Upper lobe of left lung (tissue), 6 donors: ENCODE measurements at regions not wholly inside any gene's neighbourhood (a gene's known extent, or its start where the extent isn't known, plus 50 kb on each side); places are given as distances from the start of the nearest gene placed in this dataset.
A peak's percentile ranks its signal among the peaks of the same experiment; 100 is the strongest.

Experiments
- ATAC-seq, 2 donors: fragments of 200-7000 bp; cut with Tn5 transposase; one replicate each; pipeline ENCODE4 v1.9.1; 2022; ENCODE audit warnings: mild to moderate bottlenecking in 2 of 2, moderate library complexity in 2 of 2; ENCODE audit not compliant: low FRiP score in 2 of 2
- DNase-seq, 2 donors: peaks; one replicate each; pipeline ENCODE4 v3.0.0-alpha.2; 2019 to 2020
- H3K27ac ChIP-seq, 4 donors: fragments of 200-600 bp; sonication (generic); one replicate each; pipeline ENCODE4 v1.5.1; 2016 to 2019
- H3K27me3 ChIP-seq, 4 donors: fragments of 200-600 bp; sonication (generic); one replicate each; pipeline ENCODE4 v1.5.1; 2017 to 2019
- H3K36me3 ChIP-seq, 4 donors: fragments of 200-600 bp; sonication (generic); one replicate each; pipeline ENCODE4 v1.5.1; 2016 to 2019
- H3K4me1 ChIP-seq, 4 donors: fragments of 200-600 bp; sonication (generic); one replicate each; pipeline ENCODE4 v1.5.1; 2018 to 2019
- H3K4me3 ChIP-seq, 4 donors: fragments of 200-600 bp; sonication (generic); one replicate each; pipeline ENCODE4 v1.5.1; 2017 to 2019; ENCODE audit warnings: mild to moderate bottlenecking in 2 of 4, moderate library complexity in 1 of 4
- H3K9me3 ChIP-seq, 4 donors: fragments of 200-600 bp; sonication (generic); one replicate each; pipeline ENCODE4 v1.5.1; 2018 to 2019
- EP300 ChIP-seq, 4 donors: sonication (generic); formaldehyde crosslinking; IDR thresholded peaks; one replicate each; pipeline ENCODE4 v1.5.1; 2017; ENCODE audit warnings: antibody characterized with exemption in 4 of 4, control low read depth in 2 of 4
- POLR2A ChIP-seq, 4 donors: fragments of 450-650 bp; IDR thresholded peaks; one replicate each; pipeline ENCODE4 v1.5.1; 2016 to 2017; ENCODE audit warnings: antibody characterized with exemption in 4 of 4, mild to moderate bottlenecking in 2 of 4
- POLR2AphosphoS5 ChIP-seq, 2 donors: sonication (generic); formaldehyde crosslinking; IDR thresholded peaks; one replicate each; pipeline ENCODE4 v1.5.1; 2017; ENCODE audit warnings: antibody characterized with exemption in 2 of 2
- WGBS, 2 donors: methylation state at CpG; one replicate each; pipeline ENCODE4 v1.1.5; 2017 to 2018; 5-methylcytosine and 5-hydroxymethylcytosine counted together
- TF ChIP-seq, protein P1 (sequence below), 6 experiments: fragments of 450-650 bp in 4 of 6; fragments of 200-600 bp in 2 of 6; sonication (generic) in 2 of 6; IDR thresholded peaks; one replicate each; pipeline ENCODE4 v1.5.1; 2016 to 2019; ENCODE audit warnings: antibody characterized with exemption in 6 of 6
- donor health status: DM: no; HTN: no; CAD: no; lungs with moderate emphysema.
- donor health status: DM: no; HTN: yes; CAD: no; lungs with severe emphysema.

- DNase-seq (no peak), ATAC-seq (no peak)
- no peak overlapping the region for H3K27ac ChIP-seq
- no peaks in the 10 kb centered on the region for H3K27me3 ChIP-seq
- TF ChIP-seq EP300 (IDR thresholded peaks at IDR 0.05) (no peak), POLR2AphosphoS5 (IDR thresholded peaks at IDR 0.05) (no peak), POLR2A (IDR thresholded peaks at IDR 0.05) (no peak)
- TF ChIP-seq, protein P1, sequence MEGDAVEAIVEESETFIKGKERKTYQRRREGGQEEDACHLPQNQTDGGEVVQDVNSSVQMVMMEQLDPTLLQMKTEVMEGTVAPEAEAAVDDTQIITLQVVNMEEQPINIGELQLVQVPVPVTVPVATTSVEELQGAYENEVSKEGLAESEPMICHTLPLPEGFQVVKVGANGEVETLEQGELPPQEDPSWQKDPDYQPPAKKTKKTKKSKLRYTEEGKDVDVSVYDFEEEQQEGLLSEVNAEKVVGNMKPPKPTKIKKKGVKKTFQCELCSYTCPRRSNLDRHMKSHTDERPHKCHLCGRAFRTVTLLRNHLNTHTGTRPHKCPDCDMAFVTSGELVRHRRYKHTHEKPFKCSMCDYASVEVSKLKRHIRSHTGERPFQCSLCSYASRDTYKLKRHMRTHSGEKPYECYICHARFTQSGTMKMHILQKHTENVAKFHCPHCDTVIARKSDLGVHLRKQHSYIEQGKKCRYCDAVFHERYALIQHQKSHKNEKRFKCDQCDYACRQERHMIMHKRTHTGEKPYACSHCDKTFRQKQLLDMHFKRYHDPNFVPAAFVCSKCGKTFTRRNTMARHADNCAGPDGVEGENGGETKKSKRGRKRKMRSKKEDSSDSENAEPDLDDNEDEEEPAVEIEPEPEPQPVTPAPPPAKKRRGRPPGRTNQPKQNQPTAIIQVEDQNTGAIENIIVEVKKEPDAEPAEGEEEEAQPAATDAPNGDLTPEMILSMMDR (IDR thresholded peaks at IDR 0.05) = no peak
- 58 to 75% methylated on average over 4 of the region's 4 CpGs for WGBS, 2 donors
- H3K4me1 ChIP-seq = no peaks in the 10 kb centered on the region
- H3K4me3 ChIP-seq = no peak overlapping the region
- H3K9me3 ChIP-seq = no peaks in the 10 kb centered on the region
- H3K36me3 ChIP-seq = no peaks in the 10 kb centered on the region
These were observed 343.2 kb upstream of the UMPS start for GRCh38 chr3:124386996-124387595.

- Histone ChIP-seq H3K4me1 (no peaks in the 10 kb centered on the region), H3K4me3 (no peak overlapping the region), H3K36me3 (no peaks in the 10 kb centered on the region), H3K27me3 (no peaks in the 10 kb centered on the region), H3K27ac (no peak overlapping the region), H3K9me3 (no peaks in the 10 kb centered on the region)
- TF ChIP-seq POLR2A (IDR thresholded peaks at IDR 0.05) (no peak), EP300 (IDR thresholded peaks at IDR 0.05) (no peak), POLR2AphosphoS5 (IDR thresholded peaks at IDR 0.05) (no peak)
- TF ChIP-seq, protein P1 (IDR thresholded peaks at IDR 0.05) = no peak
- DNase-seq (no peak), ATAC-seq (no peak)
- 63 to 76% methylated on average over 3 of the region's 3 CpGs for WGBS, 2 donors
These were observed 338.5 kb upstream of the UMPS start for GRCh38 chr3:124391774-124392173.

- no peak for TF ChIP-seq POLR2AphosphoS5 (IDR thresholded peaks at IDR 0.05)
- TF ChIP-seq POLR2A (IDR thresholded peaks at IDR 0.05) = no peak
- TF ChIP-seq, protein P1 (IDR thresholded peaks at IDR 0.05) = no peak
- no peak for TF ChIP-seq EP300 (IDR thresholded peaks at IDR 0.05)
- Histone ChIP-seq H3K4me1 (no peaks in the 10 kb centered on the region), H3K36me3 (no peaks in the 10 kb centered on the region), H3K27me3 (no peaks in the 10 kb centered on the region), H3K27ac (no peak overlapping the region), H3K4me3 (no peak overlapping the region), H3K9me3 (no peaks in the 10 kb centered on the region)
- ATAC-seq (no peak), DNase-seq (no peak)
- WGBS, 2 donors = 23 to 34% methylated on average over 2 of the region's 2 CpGs
These were observed 336.9 kb upstream of the UMPS start for GRCh38 chr3:124393340-124393739.

DNA sequence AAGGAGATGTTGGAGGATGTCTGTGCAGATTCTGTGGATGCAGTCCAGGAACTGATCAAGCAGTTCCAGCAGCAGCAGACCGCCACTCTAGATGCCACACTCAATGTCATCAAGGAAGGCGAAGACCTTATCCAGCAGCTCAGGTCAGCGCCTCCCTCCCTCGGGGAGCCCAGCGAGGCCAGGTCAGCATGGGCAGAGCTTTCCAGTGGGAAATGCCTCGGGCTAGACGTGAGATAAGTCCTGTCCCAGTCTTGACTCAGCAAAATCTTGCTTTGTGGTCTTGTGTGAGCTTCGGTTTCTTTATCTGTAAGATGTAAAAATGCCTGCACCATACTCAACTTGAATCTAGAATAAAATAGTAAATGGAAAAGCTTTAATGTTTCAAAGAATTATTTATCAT lies 335.1 kb upstream of the UMPS start:
- no peak for TF ChIP-seq EP300 (IDR thresholded peaks at IDR 0.05)
- TF ChIP-seq, protein P1 (IDR thresholded peaks at IDR 0.05) = no peak
- no peak for TF ChIP-seq POLR2AphosphoS5 (IDR thresholded peaks at IDR 0.05)
- TF ChIP-seq POLR2A (IDR thresholded peaks at IDR 0.05) = no peak
- H3K27ac ChIP-seq = no peak overlapping the region

More for the DNA sequence above, 335.1 kb upstream of the UMPS start:
- no peaks in the 10 kb centered on the region for H3K4me1 ChIP-seq
- no peaks in the 10 kb centered on the region for H3K36me3 ChIP-seq
- 80 to 83% methylated on average over 8 of the region's 8 CpGs for WGBS, 2 donors
- no peak overlapping the region for H3K4me3 ChIP-seq
- H3K9me3 ChIP-seq = no peaks in the 10 kb centered on the region
- ATAC-seq (no peak), DNase-seq (peak in 1 of 2 donors; percentile 23)
- no peaks in the 10 kb centered on the region for H3K27me3 ChIP-seq
